ENCODE measurements at regions not wholly inside any gene's neighbourhood (a gene's known extent, or its start where the extent isn't known, plus 50 kb on each side); places are given as distances from the start of the nearest gene placed in this dataset.

DNA sequence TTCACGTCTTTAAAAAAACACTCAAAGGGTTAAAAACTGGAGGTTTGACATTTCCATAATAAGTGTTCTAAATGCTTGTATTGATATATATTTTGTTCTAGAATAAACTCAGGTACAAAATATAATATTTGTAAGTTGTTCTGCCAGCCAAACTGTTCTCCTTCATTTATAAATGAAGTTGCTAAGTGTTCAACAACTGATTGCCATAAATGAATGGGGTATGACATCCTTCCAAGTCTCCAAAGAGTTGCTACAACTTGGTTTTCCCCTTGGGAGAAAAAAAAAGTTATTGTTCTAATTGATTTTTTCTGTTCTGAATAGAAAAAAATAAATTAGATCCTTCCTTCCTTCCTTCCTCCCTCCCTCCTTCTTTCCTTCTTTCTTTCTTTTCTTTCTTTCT lies 65.4 kb upstream of the BLID start:
- TF ChIP-seq, protein P1, sequence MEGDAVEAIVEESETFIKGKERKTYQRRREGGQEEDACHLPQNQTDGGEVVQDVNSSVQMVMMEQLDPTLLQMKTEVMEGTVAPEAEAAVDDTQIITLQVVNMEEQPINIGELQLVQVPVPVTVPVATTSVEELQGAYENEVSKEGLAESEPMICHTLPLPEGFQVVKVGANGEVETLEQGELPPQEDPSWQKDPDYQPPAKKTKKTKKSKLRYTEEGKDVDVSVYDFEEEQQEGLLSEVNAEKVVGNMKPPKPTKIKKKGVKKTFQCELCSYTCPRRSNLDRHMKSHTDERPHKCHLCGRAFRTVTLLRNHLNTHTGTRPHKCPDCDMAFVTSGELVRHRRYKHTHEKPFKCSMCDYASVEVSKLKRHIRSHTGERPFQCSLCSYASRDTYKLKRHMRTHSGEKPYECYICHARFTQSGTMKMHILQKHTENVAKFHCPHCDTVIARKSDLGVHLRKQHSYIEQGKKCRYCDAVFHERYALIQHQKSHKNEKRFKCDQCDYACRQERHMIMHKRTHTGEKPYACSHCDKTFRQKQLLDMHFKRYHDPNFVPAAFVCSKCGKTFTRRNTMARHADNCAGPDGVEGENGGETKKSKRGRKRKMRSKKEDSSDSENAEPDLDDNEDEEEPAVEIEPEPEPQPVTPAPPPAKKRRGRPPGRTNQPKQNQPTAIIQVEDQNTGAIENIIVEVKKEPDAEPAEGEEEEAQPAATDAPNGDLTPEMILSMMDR (IDR thresholded peaks at IDR 0.05; ENCODE audit: low read depth, low read length), result no peak
- Histone ChIP-seq H3K4me3 (ENCODE audit: low read depth, low read length) (no peak overlapping the region), H3K27me3 (ENCODE audit: insufficient read depth, low read depth, severe bottlenecking) (no peaks in the 10 kb centered on the region), H3K27ac (no peak overlapping the region), H3K36me3 (no peaks in the 10 kb centered on the region), H3K9me3 (ENCODE audit: severe bottlenecking) (no peaks in the 10 kb centered on the region)
- DNase-seq, result no peak

DNA sequence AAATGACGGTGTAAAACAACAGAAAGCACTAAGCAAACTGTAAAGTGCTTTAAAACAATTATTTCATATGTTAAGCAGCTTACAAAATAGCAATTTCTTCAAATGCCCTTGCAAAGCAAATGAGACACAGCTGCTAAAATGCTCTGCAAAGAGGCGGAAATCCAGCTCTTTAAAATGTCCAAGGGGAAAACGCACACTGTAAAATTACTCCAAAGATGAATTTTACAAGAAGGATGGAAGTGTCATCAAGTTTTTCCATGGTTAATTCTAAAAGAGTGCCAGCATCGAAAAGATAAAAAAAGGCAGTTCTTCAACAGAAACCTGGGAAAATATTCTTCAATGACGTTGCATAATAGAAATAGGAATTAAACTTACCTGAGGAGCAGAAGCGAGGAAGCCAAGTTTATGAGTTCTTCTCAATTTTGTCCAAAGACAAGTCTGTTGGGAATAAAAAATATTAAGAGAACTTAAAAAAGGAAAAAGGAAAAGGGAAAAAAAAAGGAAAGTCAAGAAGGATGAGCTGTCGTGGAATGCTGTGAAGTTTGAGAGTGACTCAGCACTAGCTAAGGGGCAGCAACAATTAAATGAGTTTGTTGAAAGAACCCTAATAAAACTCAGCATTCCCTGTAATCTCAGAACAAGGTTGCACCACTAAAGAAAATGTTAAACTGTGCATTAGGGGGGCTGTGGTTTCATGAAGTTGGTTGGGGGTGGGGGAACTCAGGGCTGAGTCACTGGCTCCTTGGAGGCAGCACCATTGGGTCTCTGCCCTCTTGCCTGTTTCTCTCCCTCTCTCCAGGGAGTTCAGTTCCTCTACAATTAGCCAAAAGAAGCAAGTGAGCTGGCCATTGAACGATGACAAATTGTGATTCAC lies 64.2 kb upstream of the BLID start:
- H3K27ac ChIP-seq, result no peak overlapping the region
- TF ChIP-seq, protein P1 (IDR thresholded peaks at IDR 0.05; ENCODE audit: low read depth, low read length), result no peak

DNA sequence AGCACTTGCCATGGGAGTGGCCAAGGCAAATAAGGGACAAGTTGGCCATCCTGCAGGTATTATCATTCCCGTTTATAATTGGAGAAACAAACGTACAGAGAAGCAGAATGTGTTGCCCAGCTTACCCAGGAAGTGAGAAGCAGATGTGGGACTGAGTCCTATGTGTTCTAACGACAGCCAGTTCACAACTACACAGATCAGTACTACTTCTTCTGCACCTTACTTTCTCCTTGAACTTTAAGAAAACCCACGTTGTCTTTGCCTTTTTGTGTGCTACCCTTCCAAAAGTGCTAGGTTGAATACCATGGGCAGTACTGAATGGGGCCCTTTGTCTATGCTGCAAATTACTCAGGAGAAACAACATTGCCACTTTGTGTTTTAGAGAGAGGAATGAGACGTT lies 62.8 kb upstream of the BLID start:
- Histone ChIP-seq H3K4me3 (ENCODE audit: low read depth, low read length) (no peak overlapping the region), H3K36me3 (no peaks in the 10 kb centered on the region), H3K27me3 (ENCODE audit: insufficient read depth, low read depth, severe bottlenecking) (no peaks in the 10 kb centered on the region), H3K27ac (no peak overlapping the region), H3K9me3 (ENCODE audit: severe bottlenecking) (no peaks in the 10 kb centered on the region)
- DNase-seq, result no peak
- TF ChIP-seq, protein P1 (IDR thresholded peaks at IDR 0.05; ENCODE audit: low read depth, low read length), result no peak

More for the DNA sequence above, 64.2 kb upstream of the BLID start:
- Histone ChIP-seq H3K36me3 (no peaks in the 10 kb centered on the region), H3K27me3 (ENCODE audit: insufficient read depth, low read depth, severe bottlenecking) (no peaks in the 10 kb centered on the region), H3K4me3 (ENCODE audit: low read depth, low read length) (no peak overlapping the region), H3K9me3 (ENCODE audit: severe bottlenecking) (no peaks in the 10 kb centered on the region)
- DNase-seq, result no peak

DNA sequence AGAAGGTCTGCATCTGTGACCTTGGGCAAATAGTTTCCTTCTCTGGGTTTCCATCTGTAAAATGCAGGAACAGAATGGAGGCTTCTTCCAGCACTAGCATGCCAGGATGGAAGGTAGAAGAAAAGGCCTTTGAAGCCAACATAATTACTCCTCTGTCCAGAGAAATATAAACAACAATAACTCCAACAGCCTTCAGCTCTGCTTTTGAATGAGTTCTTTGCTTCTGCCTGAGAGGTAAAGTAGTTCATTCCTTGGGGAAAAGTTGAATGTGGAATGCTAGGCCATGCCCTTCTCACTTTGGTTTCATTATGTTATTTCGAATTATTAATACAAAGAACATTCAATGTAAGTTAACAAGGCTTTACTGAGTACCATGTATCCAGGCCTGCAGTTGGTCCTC lies 61.2 kb upstream of the BLID start:
- no peaks in the 10 kb centered on the region for H3K36me3 ChIP-seq
- no peak overlapping the region for H3K4me3 ChIP-seq (ENCODE audit: low read depth, low read length)
- H3K27ac ChIP-seq, result no peak overlapping the region
- no peaks in the 10 kb centered on the region for H3K27me3 ChIP-seq (ENCODE audit: insufficient read depth, low read depth, severe bottlenecking)
- no peak for DNase-seq
- TF ChIP-seq, protein P1 (IDR thresholded peaks at IDR 0.05; ENCODE audit: low read depth, low read length), result no peak
- no peaks in the 10 kb centered on the region for H3K9me3 ChIP-seq (ENCODE audit: severe bottlenecking)

DNA sequence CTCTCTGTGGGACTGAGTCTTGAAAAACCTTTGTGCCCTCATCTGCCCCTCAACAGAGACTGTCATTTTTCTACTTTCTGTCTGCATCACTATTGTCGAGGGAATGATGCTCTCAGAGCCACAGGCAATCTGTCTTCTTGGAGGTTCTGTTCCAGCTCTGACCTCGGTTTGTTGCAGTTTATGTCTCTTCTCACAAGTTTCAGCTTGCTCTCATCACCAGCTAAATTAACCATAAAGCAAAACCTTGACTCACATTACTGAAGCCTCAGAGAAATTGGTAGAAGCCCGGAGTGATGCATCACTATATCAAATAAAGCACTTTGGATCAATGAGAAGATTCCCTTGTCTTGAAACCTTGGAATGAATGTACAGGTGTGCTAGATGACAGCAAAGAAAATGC lies 60.6 kb upstream of the BLID start:
- TF ChIP-seq, protein P1 (IDR thresholded peaks at IDR 0.05; ENCODE audit: low read depth, low read length), result no peak
- Histone ChIP-seq H3K27me3 (ENCODE audit: insufficient read depth, low read depth, severe bottlenecking) (no peaks in the 10 kb centered on the region), H3K4me3 (ENCODE audit: low read depth, low read length) (no peak overlapping the region), H3K36me3 (no peaks in the 10 kb centered on the region), H3K27ac (no peak overlapping the region), H3K9me3 (ENCODE audit: severe bottlenecking) (no peaks in the 10 kb centered on the region)
- DNase-seq, result no peak

DNA sequence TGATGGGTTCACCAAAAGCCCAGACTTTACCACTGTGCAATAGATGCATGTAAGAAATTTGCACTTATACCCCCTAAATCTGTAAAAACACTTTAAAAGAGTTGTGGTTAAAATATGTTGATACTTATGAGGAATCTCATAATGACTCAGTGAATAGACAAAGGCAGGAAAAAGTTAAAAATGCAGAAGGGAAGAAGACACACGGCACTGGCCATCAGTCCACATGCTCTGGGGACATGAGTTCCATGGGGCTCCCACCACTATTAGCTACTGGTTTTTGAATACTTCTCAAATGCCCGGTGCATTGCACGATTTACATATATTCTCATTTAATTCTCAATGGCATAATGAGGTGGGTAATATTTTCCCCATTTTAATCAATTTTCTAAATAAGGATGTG lies 59.3 kb upstream of the BLID start:
- Histone ChIP-seq H3K4me3 (ENCODE audit: low read depth, low read length) (no peak overlapping the region), H3K27me3 (ENCODE audit: insufficient read depth, low read depth, severe bottlenecking) (no peaks in the 10 kb centered on the region), H3K36me3 (no peaks in the 10 kb centered on the region), H3K27ac (no peak overlapping the region), H3K9me3 (ENCODE audit: severe bottlenecking) (no peaks in the 10 kb centered on the region)
- DNase-seq, result no peak
- TF ChIP-seq, protein P1 (IDR thresholded peaks at IDR 0.05; ENCODE audit: low read depth, low read length), result no peak
